ENCODE measurements at regions not wholly inside any gene's neighbourhood (a gene's known extent, or its start where the extent isn't known, plus 50 kb on each side); places are given as distances from the start of the nearest gene placed in this dataset.
A peak's percentile ranks its signal among the peaks of the same experiment; 100 is the strongest.

DNA sequence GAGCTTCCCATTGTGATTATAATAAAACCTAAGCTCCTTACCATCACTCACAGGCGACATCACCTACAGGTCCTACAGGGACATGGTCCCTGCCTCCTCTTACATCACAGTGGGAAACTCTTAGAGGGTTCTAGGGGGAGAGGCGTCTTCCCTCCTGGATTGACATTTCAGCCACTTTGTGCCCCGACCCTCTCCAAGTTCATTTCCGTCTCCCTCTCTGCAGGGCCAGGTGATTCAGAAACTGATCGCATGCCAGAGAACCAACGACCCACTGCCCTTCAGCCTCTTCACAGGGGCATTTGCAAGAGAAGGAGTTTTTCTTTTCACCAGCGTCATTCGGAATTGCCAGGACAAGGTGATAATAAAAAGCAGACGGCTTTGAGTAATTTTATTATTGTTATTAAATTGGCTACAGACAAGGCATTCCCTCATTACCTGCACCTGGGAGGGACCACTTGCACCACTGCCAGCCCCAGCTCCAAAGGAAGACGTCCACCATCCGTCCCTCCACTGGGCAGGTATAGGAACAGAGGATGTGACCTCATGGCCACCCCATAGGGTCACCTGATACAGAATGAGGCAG, 85.8 kb upstream of the CUX1 start:
- no peak overlapping the region for H3K4me3 ChIP-seq (ENCODE audit: low read depth, low read length)
- TF ChIP-seq CTCF (IDR thresholded peaks at IDR 0.05; ENCODE audit: low read depth, low read length), result no peak

DNA sequence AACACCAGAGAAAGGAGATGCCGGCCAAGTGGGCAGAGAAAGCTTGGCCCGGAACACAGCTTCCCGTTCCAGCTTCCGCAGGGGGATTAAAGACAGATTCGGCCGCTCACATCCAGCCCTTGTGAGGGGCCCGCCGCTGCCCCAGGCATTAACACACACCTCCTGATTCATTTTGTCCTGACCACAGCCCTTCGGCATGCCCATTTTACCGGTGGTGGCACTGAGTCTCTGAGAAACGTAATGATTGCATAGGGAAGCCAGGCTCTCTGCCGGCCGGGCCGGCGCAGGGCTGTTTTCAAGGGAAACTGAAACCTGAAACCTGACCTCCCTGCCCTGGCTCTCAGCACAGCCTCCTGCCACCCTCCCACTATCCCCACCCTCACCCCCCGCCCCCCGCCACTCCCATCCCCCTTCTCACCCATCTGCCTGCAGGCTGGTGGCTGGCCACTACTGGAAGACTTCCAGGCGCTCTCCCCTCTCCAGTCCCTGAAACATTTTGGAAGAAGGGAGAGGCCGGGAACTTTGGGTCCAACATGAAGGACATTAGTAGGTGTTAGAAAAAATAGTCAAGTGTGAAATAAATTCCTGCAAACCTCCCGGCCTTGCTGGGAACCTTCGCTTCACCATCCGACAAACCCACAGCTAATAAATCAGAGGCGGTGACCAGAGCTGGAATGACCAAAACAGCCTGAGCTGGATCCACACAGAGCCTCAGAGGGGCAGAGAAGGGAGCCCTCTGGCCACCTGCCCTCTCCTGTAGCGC, 83.5 kb upstream of the CUX1 start:
- TF ChIP-seq CTCF (IDR thresholded peaks at IDR 0.05; ENCODE audit: low read depth, low read length), result no peak
- peak overlapping the region; percentile 39 for H3K4me3 ChIP-seq (ENCODE audit: low read depth, low read length)

DNA sequence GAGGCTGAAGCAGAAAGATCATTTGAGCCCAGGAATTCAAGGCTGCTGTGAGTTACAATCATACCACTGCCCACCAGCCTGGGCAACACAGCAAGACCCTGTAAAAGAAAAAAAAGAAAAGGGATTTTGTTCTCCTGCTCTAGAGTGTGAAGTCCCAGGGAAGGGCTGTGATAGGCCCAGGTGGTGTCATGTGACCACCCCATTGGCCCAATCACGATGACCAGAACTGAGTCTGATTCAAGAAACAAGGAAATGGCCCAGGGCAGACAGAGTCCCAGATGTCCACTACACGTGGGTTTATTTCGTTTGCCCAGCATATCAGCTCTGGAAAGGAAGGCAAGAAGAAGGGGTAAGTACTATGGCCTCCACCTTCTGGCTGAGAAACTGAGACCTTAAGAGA, 81.3 kb upstream of the CUX1 start:
- no peak for TF ChIP-seq CTCF (IDR thresholded peaks at IDR 0.05; ENCODE audit: low read depth, low read length)
- no peak overlapping the region for H3K4me3 ChIP-seq (ENCODE audit: low read depth, low read length)

- H3K4me3 ChIP-seq (ENCODE audit: low read depth, low read length), result no peak overlapping the region
- TF ChIP-seq CTCF (IDR thresholded peaks at IDR 0.05; ENCODE audit: low read depth, low read length), result no peak
These were observed 77.5 kb upstream of the CUX1 start for GRCh38 chr7:101739775-101740398.

- no peak overlapping the region for H3K4me3 ChIP-seq (ENCODE audit: low read depth, low read length)
These were observed 76.3 kb upstream of the CUX1 start for GRCh38 chr7:101740981-101741725.

DNA sequence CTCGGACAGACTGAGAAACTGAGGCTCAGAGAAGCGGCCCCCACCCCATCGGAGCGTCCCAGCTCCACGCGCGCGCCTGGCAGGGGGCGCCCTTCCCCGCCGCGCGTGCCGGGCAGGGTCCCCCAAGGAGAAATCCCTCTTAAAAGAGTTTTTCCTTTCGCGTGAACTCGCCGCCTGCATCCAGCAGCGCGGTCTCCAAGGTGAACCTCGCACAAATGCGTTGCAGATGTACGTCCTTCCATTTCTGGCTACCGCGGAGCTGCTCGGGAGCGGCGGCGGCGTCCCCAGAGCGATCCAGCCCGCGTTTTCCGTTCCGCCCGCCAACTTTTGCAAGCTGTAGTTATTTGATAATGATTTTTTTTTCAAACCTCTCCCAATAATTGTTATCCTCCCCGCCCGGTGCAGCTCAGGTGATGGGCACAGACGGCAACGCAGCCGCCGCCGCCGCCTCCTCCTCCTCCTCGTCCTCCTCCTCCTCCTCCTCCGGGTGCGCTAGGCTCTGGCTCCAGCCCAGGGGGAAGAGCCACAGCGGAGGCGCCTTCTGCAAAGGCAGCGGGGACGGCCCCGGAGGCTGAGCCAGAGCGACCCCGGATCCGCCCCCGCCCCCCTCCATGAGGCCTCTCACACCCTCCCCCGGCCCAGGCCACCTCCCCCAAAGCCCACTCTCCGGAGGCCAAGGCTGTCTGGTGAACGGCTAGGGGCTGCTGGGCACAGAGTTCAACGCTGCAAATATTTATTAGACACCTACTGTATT, 74.0 kb upstream of the CUX1 start:
- peak; percentile 55 for TF ChIP-seq CTCF (IDR thresholded peaks at IDR 0.05; ENCODE audit: low read depth, low read length)

More at GRCh38 chr7:101740981-101741725, 76.3 kb upstream of the CUX1 start:
- TF ChIP-seq CTCF (IDR thresholded peaks at IDR 0.05; ENCODE audit: low read depth, low read length), result no peak

More for the DNA sequence above, 74.0 kb upstream of the CUX1 start:
- H3K4me3 ChIP-seq (ENCODE audit: low read depth, low read length), result peak overlapping the region; percentile 60

Measured in WI38 (cell line).